Right atrium auricular region (tissue), 2 donors: ENCODE measurements at regions not wholly inside any gene's neighbourhood (a gene's known extent, or its start where the extent isn't known, plus 50 kb on each side); places are given as distances from the start of the nearest gene placed in this dataset.

ENCODE experiments used
- DNase-seq: peaks from one replicate; pipeline ENCODE4 v3.0.0-alpha.2; 2019; ENCODE audit warnings: low spot score
- H3K27ac ChIP-seq, 2 donors: fragments of 200-600 bp; sonication (generic); 1 replicate in 1 of 2; 2 replicates in 1 of 2; pipeline ENCODE4 v1.5.1; 2016 to 2019
- H3K27me3 ChIP-seq, 2 donors: fragments of 200-600 bp; sonication (generic); one replicate each; pipeline versions ENCODE4 v1.5.1 to v1.6.0; 2017 to 2019
- H3K36me3 ChIP-seq: fragments of 200-600 bp; sonication (generic); one replicate; pipeline ENCODE4 v1.5.1; 2016
- H3K4me1 ChIP-seq, 2 donors: fragments of 200-600 bp; sonication (generic); one replicate each; pipeline versions ENCODE4 v1.5.1 to v1.6.0; 2017 to 2019
- H3K4me3 ChIP-seq, 2 donors: fragments of 200-600 bp; sonication (generic); 1 replicate in 1 of 2; 2 replicates in 1 of 2; pipeline ENCODE4 v1.5.1; 2017 to 2019; ENCODE audit warnings: mild to moderate bottlenecking in 1 of 2, moderate library complexity in 1 of 2
- H3K9me3 ChIP-seq, 2 donors: fragments of 200-600 bp; sonication (generic); one replicate each; pipeline ENCODE4 v1.5.1; 2019
- TF ChIP-seq, protein P1 (sequence below), 2 donors: fragments of 200-600 bp; sonication (generic); IDR thresholded peaks; one replicate each; pipeline ENCODE4 v1.5.1; 2019; ENCODE audit warnings: antibody characterized with exemption in 2 of 2

DNA sequence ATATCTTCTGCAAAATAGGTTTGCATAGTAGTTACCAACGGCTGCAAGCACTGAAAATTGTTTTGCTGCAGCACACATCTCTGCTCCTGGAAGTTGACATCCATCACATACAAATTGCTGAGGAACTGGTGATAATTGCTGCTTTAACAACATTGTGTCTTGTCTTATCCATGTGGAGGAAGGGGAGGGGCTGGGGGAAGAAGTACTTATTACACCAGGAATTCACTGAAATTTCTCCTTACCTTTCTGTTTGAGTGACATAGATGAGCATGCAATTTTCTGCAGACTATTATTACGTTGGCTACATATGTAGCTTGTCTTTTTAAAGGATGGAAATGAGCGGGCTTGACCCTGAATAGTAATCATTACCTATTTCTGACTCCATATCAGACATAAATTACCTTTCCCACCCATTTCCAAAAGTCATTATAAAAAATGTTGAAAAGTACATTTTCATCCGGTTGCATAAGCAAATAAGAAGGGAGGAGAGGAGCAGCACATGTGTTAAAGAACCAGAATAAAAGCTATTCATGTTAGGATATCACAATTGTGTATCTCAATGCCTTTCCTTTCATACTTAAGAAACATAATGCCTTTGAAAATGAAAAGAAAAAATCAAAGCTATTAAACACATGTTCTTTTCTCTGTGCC, 1905.6 kb downstream of the PCDH7 start:
- H3K4me1 ChIP-seq, result no peaks in the 10 kb centered on the region
- H3K9me3 ChIP-seq, result peaks cover 0 to 13% of the 10 kb centered on the region in 2 donors
- no peaks in the 10 kb centered on the region for H3K27me3 ChIP-seq
- H3K4me3 ChIP-seq, result no peak overlapping the region
- H3K36me3 ChIP-seq, result no peaks in the 10 kb centered on the region
- H3K27ac ChIP-seq, result no peak overlapping the region
- DNase-seq, result no peak
- TF ChIP-seq, protein P1, sequence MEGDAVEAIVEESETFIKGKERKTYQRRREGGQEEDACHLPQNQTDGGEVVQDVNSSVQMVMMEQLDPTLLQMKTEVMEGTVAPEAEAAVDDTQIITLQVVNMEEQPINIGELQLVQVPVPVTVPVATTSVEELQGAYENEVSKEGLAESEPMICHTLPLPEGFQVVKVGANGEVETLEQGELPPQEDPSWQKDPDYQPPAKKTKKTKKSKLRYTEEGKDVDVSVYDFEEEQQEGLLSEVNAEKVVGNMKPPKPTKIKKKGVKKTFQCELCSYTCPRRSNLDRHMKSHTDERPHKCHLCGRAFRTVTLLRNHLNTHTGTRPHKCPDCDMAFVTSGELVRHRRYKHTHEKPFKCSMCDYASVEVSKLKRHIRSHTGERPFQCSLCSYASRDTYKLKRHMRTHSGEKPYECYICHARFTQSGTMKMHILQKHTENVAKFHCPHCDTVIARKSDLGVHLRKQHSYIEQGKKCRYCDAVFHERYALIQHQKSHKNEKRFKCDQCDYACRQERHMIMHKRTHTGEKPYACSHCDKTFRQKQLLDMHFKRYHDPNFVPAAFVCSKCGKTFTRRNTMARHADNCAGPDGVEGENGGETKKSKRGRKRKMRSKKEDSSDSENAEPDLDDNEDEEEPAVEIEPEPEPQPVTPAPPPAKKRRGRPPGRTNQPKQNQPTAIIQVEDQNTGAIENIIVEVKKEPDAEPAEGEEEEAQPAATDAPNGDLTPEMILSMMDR (IDR thresholded peaks at IDR 0.05), result no peak

DNA sequence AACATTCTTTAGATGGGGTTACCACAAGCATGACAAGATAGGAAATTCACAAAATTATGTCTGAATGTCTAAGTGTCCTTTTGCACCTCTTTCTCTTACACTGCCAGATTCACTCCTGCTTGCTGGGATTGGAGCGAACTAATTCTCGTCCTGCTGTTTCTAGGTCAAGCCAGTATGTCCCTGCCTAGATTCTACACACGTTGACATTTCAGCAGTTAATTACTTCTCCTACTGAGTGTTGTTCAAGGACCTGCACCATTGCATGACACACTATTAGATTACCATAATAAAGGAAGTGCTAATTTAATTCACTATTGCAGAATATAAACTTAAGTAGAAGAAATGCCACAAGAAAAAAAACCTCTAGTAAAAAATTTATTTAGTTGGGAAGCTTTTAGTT, 1911.7 kb downstream of the PCDH7 start:
- TF ChIP-seq, protein P1 (IDR thresholded peaks at IDR 0.05), result no peak
- no peak for DNase-seq

DNA sequence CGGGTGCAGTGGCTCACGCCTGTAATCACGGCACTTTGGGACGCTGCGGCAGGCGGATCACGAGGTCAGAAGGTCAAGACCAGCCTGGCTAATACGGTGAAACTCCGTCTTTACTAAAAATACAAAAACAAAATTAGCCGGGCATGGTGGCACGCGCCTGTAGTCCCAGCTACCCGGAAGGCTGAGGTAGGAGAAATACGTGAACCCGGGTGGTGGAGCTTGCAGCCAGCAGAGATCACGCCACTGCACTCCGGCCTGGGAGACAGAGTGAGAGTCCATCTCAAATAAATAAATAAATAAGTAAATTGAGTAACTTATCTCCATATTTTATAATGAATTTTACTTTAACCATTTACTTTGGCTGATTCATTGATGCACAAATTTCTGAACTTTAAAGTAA, 1913.3 kb downstream of the PCDH7 start:
- no peak for DNase-seq
- no peak overlapping the region for H3K4me3 ChIP-seq
- H3K27ac ChIP-seq, result no peak overlapping the region
- no peaks in the 10 kb centered on the region for H3K27me3 ChIP-seq
- H3K4me1 ChIP-seq, result no peaks in the 10 kb centered on the region
- peaks cover 0 to 8% of the 10 kb centered on the region in 2 donors for H3K9me3 ChIP-seq
- no peaks in the 10 kb centered on the region for H3K36me3 ChIP-seq
- TF ChIP-seq, protein P1 (IDR thresholded peaks at IDR 0.05), result no peak

More for the DNA sequence above, 1911.7 kb downstream of the PCDH7 start:
- H3K4me1 ChIP-seq, result no peaks in the 10 kb centered on the region
- no peaks in the 10 kb centered on the region for H3K36me3 ChIP-seq
- H3K27ac ChIP-seq, result no peak overlapping the region
- H3K4me3 ChIP-seq, result no peak overlapping the region
- H3K27me3 ChIP-seq, result no peaks in the 10 kb centered on the region
- peaks cover 0 to 13% of the 10 kb centered on the region in 2 donors for H3K9me3 ChIP-seq

DNA sequence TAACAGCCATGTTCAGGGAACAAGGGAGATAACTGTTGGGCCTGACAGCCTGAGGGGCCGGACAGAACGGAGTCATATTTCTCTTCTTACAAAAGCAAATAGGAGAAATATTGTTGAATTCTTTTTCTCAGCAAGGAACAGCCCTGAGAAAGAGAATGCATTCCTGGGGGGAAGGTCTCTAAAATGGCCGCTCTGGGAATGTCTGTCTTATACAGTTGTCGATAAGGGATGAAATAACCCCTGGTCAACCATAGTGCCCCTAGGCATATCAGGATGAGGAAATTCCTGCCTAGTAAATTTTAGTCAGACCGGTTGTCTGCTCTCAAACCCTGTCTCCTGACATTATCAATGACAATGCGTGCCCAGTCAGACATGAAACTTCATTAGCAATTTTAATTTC, 1925.5 kb downstream of the PCDH7 start:
- no peaks in the 10 kb centered on the region for H3K36me3 ChIP-seq
- TF ChIP-seq, protein P1 (IDR thresholded peaks at IDR 0.05), result no peak
- H3K9me3 ChIP-seq, result peaks cover 0 to 11% of the 10 kb centered on the region in 2 donors
- H3K27me3 ChIP-seq, result no peaks in the 10 kb centered on the region
- no peak overlapping the region for H3K4me3 ChIP-seq
- DNase-seq, result no peak
- H3K4me1 ChIP-seq, result no peaks in the 10 kb centered on the region
- no peak overlapping the region for H3K27ac ChIP-seq

DNA sequence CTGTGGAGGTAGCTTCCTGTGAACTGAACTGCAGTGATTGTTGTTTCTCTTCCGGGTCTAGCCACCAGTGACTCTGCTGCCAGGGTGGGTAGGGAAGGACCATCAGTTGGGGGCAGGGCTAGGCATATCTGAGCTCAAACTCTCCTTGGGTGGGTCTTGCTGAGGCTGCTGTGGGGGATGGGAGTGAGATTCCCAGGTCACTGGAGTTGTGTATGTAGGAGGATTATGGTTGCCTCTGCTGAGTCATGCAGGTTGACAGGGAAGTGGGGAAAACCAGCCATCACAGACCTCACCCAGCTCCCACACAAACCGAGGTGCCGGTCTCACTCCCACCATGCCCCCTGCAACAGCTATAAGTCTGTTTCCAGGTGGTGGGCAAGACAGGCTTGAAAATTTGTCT, 1937.8 kb downstream of the PCDH7 start:
- Histone ChIP-seq H3K4me3 (no peak overlapping the region), H3K27me3 (no peaks in the 10 kb centered on the region), H3K9me3 (no peaks in the 10 kb centered on the region), H3K4me1 (no peaks in the 10 kb centered on the region), H3K27ac (no peak overlapping the region), H3K36me3 (no peaks in the 10 kb centered on the region)
- DNase-seq, result no peak
- TF ChIP-seq, protein P1 (IDR thresholded peaks at IDR 0.05), result no peak

DNA sequence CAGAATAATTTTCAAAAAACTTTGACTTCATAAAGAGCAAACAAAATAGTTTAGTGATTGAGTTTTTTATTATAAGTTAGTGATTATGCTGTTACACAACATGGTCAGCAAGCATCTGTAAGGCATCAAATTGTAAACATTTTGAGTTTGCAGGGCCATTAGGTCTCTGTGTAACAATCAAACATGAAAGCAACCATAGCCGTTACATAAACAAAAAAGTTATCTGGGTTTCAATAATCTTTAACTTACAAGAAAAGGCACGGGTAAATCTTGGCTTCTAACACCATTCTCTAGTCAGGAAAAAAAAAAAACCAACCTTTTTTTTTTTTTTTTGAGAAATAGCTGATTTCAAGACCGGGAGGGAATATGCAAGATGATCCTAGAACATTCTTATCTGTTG, 1941.1 kb downstream of the PCDH7 start:
- Histone ChIP-seq H3K27me3 (no peaks in the 10 kb centered on the region), H3K4me1 (no peaks in the 10 kb centered on the region), H3K4me3 (no peak overlapping the region), H3K27ac (no peak overlapping the region), H3K9me3 (peaks cover 0 to 7% of the 10 kb centered on the region in 2 donors), H3K36me3 (no peaks in the 10 kb centered on the region)
- DNase-seq, result no peak
- TF ChIP-seq, protein P1 (IDR thresholded peaks at IDR 0.05), result no peak
